Kidney epithelial cell (primary cell): ENCODE measurements at regions not wholly inside any gene's neighbourhood (a gene's known extent, or its start where the extent isn't known, plus 50 kb on each side); places are given as distances from the start of the nearest gene placed in this dataset.

Source experiments
- DNase-seq: peaks from one replicate; pipeline ENCODE4 v3.0.0-alpha.2; 2010; ENCODE audit warnings: low read depth
- H3K27me3 ChIP-seq: 2 replicates; pipeline ENCODE4 v1.6.0; 2011; ENCODE audit warnings: low read length; ENCODE audit not compliant: control insufficient read depth, insufficient read depth
- H3K36me3 ChIP-seq: 2 replicates; pipeline ENCODE4 v1.5.1; 2011; ENCODE audit warnings: low read length; ENCODE audit not compliant: control insufficient read depth, insufficient read depth
- H3K4me3 ChIP-seq: 2 replicates; pipeline ENCODE4 v1.5.1; 2011; ENCODE audit warnings: low read depth, mild to moderate bottlenecking, control low read depth, low read length
- CTCF ChIP-seq: IDR thresholded peaks from 2 replicates; pipeline ENCODE4 v1.5.1; 2011; ENCODE audit warnings: mild to moderate bottlenecking, moderate library complexity, low read length, control low read depth, inconsistent platforms; ENCODE audit not compliant: insufficient read depth, poor library complexity, severe bottlenecking

- no peak overlapping the region for H3K4me3 ChIP-seq
- H3K27me3 ChIP-seq, result no peaks in the 10 kb centered on the region
- H3K36me3 ChIP-seq, result no peaks in the 10 kb centered on the region
- no peak for TF ChIP-seq CTCF
- no peak for DNase-seq
These were observed 407.2 kb downstream of the FSCB start for GRCh38 chr14:44099743-44100488.

GRCh38 chr14:44081146-44081545, 425.9 kb downstream of the FSCB start:
- H3K4me3 ChIP-seq, result no peak overlapping the region
- no peak for TF ChIP-seq CTCF
- H3K27me3 ChIP-seq, result no peaks in the 10 kb centered on the region
- no peaks in the 10 kb centered on the region for H3K36me3 ChIP-seq
- DNase-seq, result no peak

- H3K4me3 ChIP-seq, result no peak overlapping the region
- no peaks in the 10 kb centered on the region for H3K36me3 ChIP-seq
- H3K27me3 ChIP-seq, result no peaks in the 10 kb centered on the region
- TF ChIP-seq CTCF, result no peak
- DNase-seq, result no peak
These were observed 437.0 kb downstream of the FSCB start for GRCh38 chr14:44070046-44070445.

GRCh38 chr14:44053422-44053821, 453.7 kb downstream of the FSCB start:
- TF ChIP-seq CTCF, result no peak
- H3K27me3 ChIP-seq, result no peaks in the 10 kb centered on the region
- H3K4me3 ChIP-seq, result no peak overlapping the region
- DNase-seq, result no peak
- H3K36me3 ChIP-seq, result no peaks in the 10 kb centered on the region

DNA sequence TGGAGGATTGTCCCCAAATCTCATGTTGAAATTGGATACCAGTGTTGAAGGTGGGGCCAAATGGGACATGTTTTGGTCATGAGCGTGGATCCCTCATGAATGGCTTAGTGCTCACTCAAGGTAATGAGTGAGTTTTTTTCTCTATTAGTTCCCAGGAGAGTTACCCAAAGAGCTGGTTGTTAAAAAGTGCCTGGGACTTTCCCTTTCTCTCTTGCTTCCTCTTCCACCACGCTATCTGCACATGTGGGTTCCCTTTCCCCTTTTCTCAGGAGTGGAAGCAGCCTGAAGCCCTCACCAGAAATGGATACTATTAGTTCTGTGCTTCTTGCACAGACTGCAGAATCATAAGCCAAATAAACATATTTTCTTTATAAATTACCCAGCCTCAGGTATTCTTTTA, 465.4 kb downstream of the FSCB start:
- no peak for DNase-seq
- H3K27me3 ChIP-seq, result no peaks in the 10 kb centered on the region
- TF ChIP-seq CTCF, result no peak
- H3K36me3 ChIP-seq, result no peaks in the 10 kb centered on the region
- H3K4me3 ChIP-seq, result no peak overlapping the region

DNA sequence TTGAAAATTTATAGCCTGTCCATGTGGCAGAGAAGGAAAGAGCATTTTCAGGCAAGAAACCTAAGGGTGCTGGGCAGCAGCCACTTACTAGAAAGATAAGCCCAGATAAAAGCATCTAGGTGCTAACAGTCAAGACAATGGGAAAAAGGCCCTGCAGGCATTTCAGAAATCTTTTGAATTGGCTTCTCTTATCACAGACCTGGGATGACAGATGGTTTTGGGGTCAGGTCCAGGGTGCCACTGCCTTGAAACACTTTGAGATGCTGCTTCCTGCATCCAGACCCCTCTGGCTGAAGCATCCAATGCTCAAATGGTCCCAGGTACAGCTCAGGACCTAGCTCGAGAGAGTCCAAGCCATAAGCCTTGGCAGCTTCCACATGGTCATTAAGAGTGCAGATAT, 466.5 kb downstream of the FSCB start:
- H3K36me3 ChIP-seq, result no peaks in the 10 kb centered on the region
- H3K27me3 ChIP-seq, result no peaks in the 10 kb centered on the region
- TF ChIP-seq CTCF, result no peak
- no peak overlapping the region for H3K4me3 ChIP-seq
- no peak for DNase-seq
